Skeletal muscle satellite cell (primary cell): ENCODE measurements at regions not wholly inside any gene's neighbourhood (a gene's known extent, or its start where the extent isn't known, plus 50 kb on each side); places are given as distances from the start of the nearest gene placed in this dataset.
A peak's percentile ranks its signal among the peaks of the same experiment; 100 is the strongest.

ENCODE experiments used
- H3K27me3 ChIP-seq: 2 replicates; pipeline ENCODE4 v1.7.0; 2013; ENCODE audit warnings: low read length; ENCODE audit not compliant: control insufficient read depth, insufficient read depth
- H3K36me3 ChIP-seq: 2 replicates; pipeline ENCODE4 v1.7.0; 2013; ENCODE audit warnings: mild to moderate bottlenecking, control low read depth, low read length; ENCODE audit not compliant: insufficient read depth
- H3K4me1 ChIP-seq: 2 replicates; pipeline ENCODE4 v1.7.0; 2013; ENCODE audit warnings: low read length; ENCODE audit not compliant: control insufficient read depth, insufficient read depth
- H3K4me2 ChIP-seq: 2 replicates; pipeline ENCODE4 v1.7.0; 2013; ENCODE audit warnings: mild to moderate bottlenecking, low read length
- H3K4me3 ChIP-seq: 2 replicates; pipeline ENCODE4 v1.7.0; 2013; ENCODE audit warnings: low read length
- H3K9ac ChIP-seq: 2 replicates; pipeline ENCODE4 v1.7.0; 2013; ENCODE audit warnings: mild to moderate bottlenecking, low read depth, low read length, moderate library complexity
- H3K9me3 ChIP-seq: replicated peaks from 2 replicates; pipeline ENCODE4 v1.7.0; 2013; ENCODE audit warnings: mild to moderate bottlenecking, control low read depth, low read length

- H3K4me1 ChIP-seq = peaks cover 16% of the 10 kb centered on the region
- H3K4me2 ChIP-seq = peak overlapping the region; percentile 74
- H3K36me3 ChIP-seq = no peaks in the 10 kb centered on the region
- H3K4me3 ChIP-seq = peak overlapping the region; percentile 61
- H3K9me3 ChIP-seq = no peaks in the 10 kb centered on the region
- H3K9ac ChIP-seq = peak overlapping the region; percentile 44
- no peaks in the 10 kb centered on the region for H3K27me3 ChIP-seq
Observed at GRCh38 chr6:164109770-164110140, 695.2 kb downstream of the QKI start.

- peaks cover 16% of the 10 kb centered on the region for H3K4me1 ChIP-seq
- peak overlapping the region; percentile 61 for H3K4me3 ChIP-seq
- H3K9ac ChIP-seq = peak overlapping the region; percentile 44
- H3K36me3 ChIP-seq = no peaks in the 10 kb centered on the region
- peak overlapping the region; percentile 74 for H3K4me2 ChIP-seq
- no peaks in the 10 kb centered on the region for H3K27me3 ChIP-seq
- H3K9me3 ChIP-seq = no peaks in the 10 kb centered on the region
Observed at GRCh38 chr6:164108869-164109769, 694.6 kb downstream of the QKI start.

GRCh38 chr6:164108092-164108491 lies 693.6 kb downstream of the QKI start:
- Histone ChIP-seq H3K9ac (no peak overlapping the region), H3K27me3 (no peaks in the 10 kb centered on the region), H3K4me3 (no peak overlapping the region), H3K9me3 (no peaks in the 10 kb centered on the region), H3K4me2 (no peak overlapping the region), H3K4me1 (peaks cover 16% of the 10 kb centered on the region), H3K36me3 (no peaks in the 10 kb centered on the region)

- H3K4me2 ChIP-seq = no peak overlapping the region
- no peaks in the 10 kb centered on the region for H3K27me3 ChIP-seq
Observed at GRCh38 chr6:164107297-164107995, 692.9 kb downstream of the QKI start.

GRCh38 chr6:164106345-164106769 lies 691.8 kb downstream of the QKI start:
- H3K4me3 ChIP-seq = no peak overlapping the region
- H3K9ac ChIP-seq = no peak overlapping the region
- peaks cover 16% of the 10 kb centered on the region for H3K4me1 ChIP-seq
- no peaks in the 10 kb centered on the region for H3K36me3 ChIP-seq
- no peaks in the 10 kb centered on the region for H3K9me3 ChIP-seq
- no peaks in the 10 kb centered on the region for H3K27me3 ChIP-seq
- H3K4me2 ChIP-seq = no peak overlapping the region

More at GRCh38 chr6:164107297-164107995, 692.9 kb downstream of the QKI start:
- Histone ChIP-seq H3K36me3 (no peaks in the 10 kb centered on the region), H3K4me1 (peaks cover 16% of the 10 kb centered on the region), H3K4me3 (no peak overlapping the region), H3K9me3 (no peaks in the 10 kb centered on the region), H3K9ac (no peak overlapping the region)

GRCh38 chr6:164105705-164106104 lies 691.2 kb downstream of the QKI start:
- Histone ChIP-seq H3K9me3 (no peaks in the 10 kb centered on the region), H3K4me1 (peaks cover 16% of the 10 kb centered on the region), H3K9ac (no peak overlapping the region), H3K4me3 (no peak overlapping the region), H3K4me2 (no peak overlapping the region), H3K36me3 (no peaks in the 10 kb centered on the region), H3K27me3 (no peaks in the 10 kb centered on the region)

- no peak overlapping the region for H3K9ac ChIP-seq
- peaks cover 13% of the 10 kb centered on the region for H3K4me1 ChIP-seq
- H3K27me3 ChIP-seq = no peaks in the 10 kb centered on the region
- no peaks in the 10 kb centered on the region for H3K9me3 ChIP-seq
- H3K4me3 ChIP-seq = no peak overlapping the region
- H3K36me3 ChIP-seq = no peaks in the 10 kb centered on the region
- no peak overlapping the region for H3K4me2 ChIP-seq
Observed at GRCh38 chr6:164104432-164104831, 689.9 kb downstream of the QKI start.

- Histone ChIP-seq H3K9me3 (no peaks in the 10 kb centered on the region), H3K4me3 (no peak overlapping the region), H3K4me2 (no peak overlapping the region), H3K4me1 (peaks cover 11% of the 10 kb centered on the region), H3K9ac (no peak overlapping the region), H3K27me3 (no peaks in the 10 kb centered on the region), H3K36me3 (no peaks in the 10 kb centered on the region)
Observed at GRCh38 chr6:164102693-164103092, 688.2 kb downstream of the QKI start.

GRCh38 chr6:164101859-164102258 lies 687.3 kb downstream of the QKI start:
- no peak overlapping the region for H3K9ac ChIP-seq
- H3K4me2 ChIP-seq = no peak overlapping the region
- no peaks in the 10 kb centered on the region for H3K27me3 ChIP-seq
- peaks cover 12% of the 10 kb centered on the region for H3K4me1 ChIP-seq
- H3K36me3 ChIP-seq = no peaks in the 10 kb centered on the region
- no peaks in the 10 kb centered on the region for H3K9me3 ChIP-seq
- no peak overlapping the region for H3K4me3 ChIP-seq

- Histone ChIP-seq H3K4me3 (no peak overlapping the region), H3K9ac (no peak overlapping the region), H3K4me1 (peaks cover 12% of the 10 kb centered on the region), H3K4me2 (no peak overlapping the region), H3K27me3 (no peaks in the 10 kb centered on the region), H3K36me3 (no peaks in the 10 kb centered on the region), H3K9me3 (no peaks in the 10 kb centered on the region)
Observed at GRCh38 chr6:164099269-164099865, 684.8 kb downstream of the QKI start.

GRCh38 chr6:164098857-164099267 lies 684.3 kb downstream of the QKI start:
- H3K9me3 ChIP-seq = no peaks in the 10 kb centered on the region

More at GRCh38 chr6:164098857-164099267, 684.3 kb downstream of the QKI start:
- H3K4me2 ChIP-seq = no peak overlapping the region
- H3K9ac ChIP-seq = no peak overlapping the region
- no peaks in the 10 kb centered on the region for H3K27me3 ChIP-seq
- no peaks in the 10 kb centered on the region for H3K36me3 ChIP-seq
- no peak overlapping the region for H3K4me3 ChIP-seq
- H3K4me1 ChIP-seq = peaks cover 12% of the 10 kb centered on the region
